ENCODE measurements at regions not wholly inside any gene's neighbourhood (a gene's known extent, or its start where the extent isn't known, plus 50 kb on each side); places are given as distances from the start of the nearest gene placed in this dataset.

DNA sequence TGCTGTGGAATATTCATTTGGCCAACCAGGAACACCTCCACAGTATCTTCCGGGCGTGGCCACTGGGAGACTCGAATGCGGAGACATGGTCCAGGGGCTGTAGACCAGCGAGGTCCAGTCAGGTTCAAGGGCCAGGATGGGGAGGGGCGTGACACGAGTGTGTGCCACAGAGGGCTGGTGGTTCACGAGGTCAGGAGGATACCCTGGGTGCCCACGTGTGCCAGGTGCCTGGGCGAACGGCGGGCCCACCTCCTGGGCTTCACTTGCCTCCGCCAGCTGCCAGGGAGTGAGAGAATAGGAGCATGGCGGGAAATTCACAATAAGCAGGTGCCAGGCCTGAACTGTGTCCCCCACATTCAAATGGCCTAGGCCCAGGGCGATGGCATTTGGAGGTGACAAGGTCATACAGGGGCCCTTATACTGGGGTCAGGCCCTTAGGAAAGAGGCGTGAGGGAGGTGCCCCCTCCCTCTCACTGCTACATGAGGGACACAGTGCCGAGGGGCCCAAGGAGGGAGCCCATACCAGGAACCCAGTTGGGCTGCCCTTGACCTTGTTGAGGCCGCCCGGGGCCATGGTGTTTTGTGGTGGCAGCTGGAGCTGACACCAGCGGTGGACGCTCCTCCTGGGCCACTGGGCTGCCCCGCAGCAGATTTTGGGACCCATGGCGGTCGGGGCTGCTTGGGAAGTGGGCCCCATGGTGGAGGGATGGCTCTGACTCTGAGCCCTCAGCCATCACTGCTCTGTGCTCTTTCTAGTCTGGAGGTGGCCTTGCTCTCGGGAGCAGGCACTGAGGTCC lies 1268.9 kb downstream of the BRD1 start:
- no peak for DNase-seq (ENCODE audit: low spot score in 2 of 2)
- Histone ChIP-seq H3K9me3 (no peaks in the 10 kb centered on the region), H3K4me1 (peaks cover 0 to 10% (median 0%) of the 10 kb centered on the region in 4 donors), H3K4me3 (no peak overlapping the region), H3K27ac (peak overlapping the region in 1 of 4 donors; percentile 54), H3K36me3 (no peaks in the 10 kb centered on the region), H3K27me3 (no peaks in the 10 kb centered on the region)
- TF ChIP-seq POLR2A (IDR thresholded peaks at IDR 0.05) (no peak), EP300 (IDR thresholded peaks at IDR 0.05) (no peak)
- TF ChIP-seq, protein P1, sequence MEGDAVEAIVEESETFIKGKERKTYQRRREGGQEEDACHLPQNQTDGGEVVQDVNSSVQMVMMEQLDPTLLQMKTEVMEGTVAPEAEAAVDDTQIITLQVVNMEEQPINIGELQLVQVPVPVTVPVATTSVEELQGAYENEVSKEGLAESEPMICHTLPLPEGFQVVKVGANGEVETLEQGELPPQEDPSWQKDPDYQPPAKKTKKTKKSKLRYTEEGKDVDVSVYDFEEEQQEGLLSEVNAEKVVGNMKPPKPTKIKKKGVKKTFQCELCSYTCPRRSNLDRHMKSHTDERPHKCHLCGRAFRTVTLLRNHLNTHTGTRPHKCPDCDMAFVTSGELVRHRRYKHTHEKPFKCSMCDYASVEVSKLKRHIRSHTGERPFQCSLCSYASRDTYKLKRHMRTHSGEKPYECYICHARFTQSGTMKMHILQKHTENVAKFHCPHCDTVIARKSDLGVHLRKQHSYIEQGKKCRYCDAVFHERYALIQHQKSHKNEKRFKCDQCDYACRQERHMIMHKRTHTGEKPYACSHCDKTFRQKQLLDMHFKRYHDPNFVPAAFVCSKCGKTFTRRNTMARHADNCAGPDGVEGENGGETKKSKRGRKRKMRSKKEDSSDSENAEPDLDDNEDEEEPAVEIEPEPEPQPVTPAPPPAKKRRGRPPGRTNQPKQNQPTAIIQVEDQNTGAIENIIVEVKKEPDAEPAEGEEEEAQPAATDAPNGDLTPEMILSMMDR (IDR thresholded peaks at IDR 0.05), result no peak
- 93 to 95% methylated on average over 18 to 24 of the region's 25 CpGs for WGBS, 2 donors

DNA sequence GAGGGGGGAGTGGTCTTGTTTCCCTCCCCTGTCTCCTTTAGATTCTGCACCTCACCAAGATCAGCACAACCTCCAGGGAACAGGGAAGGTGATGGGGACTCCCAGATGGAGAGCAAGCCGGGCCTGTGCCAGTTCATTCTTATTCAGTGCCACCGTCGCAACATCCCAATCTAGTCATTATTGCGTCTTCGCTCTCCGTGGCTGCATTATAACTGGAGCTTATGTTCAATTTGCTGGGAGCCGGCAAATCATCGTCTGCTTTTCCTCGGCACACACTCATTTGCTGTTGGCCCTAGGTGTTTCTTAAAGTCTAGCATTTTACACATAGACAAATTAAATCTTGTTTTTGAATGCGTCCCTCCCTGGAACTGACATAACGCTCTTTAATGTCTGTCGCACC lies 1269.7 kb downstream of the BRD1 start:
- Histone ChIP-seq H3K27ac (no peak overlapping the region), H3K36me3 (no peaks in the 10 kb centered on the region), H3K9me3 (no peaks in the 10 kb centered on the region), H3K27me3 (no peaks in the 10 kb centered on the region), H3K4me3 (no peak overlapping the region), H3K4me1 (peaks cover 0 to 10% (median 0%) of the 10 kb centered on the region in 4 donors)
- WGBS, 2 donors, result 96 to 98% methylated on average over 12 of the region's 12 CpGs
- DNase-seq (ENCODE audit: low spot score in 2 of 2), result no peak
- TF ChIP-seq EP300 (IDR thresholded peaks at IDR 0.05) (no peak), POLR2A (IDR thresholded peaks at IDR 0.05) (no peak)
- TF ChIP-seq, protein P1 (IDR thresholded peaks at IDR 0.05), result no peak

DNA sequence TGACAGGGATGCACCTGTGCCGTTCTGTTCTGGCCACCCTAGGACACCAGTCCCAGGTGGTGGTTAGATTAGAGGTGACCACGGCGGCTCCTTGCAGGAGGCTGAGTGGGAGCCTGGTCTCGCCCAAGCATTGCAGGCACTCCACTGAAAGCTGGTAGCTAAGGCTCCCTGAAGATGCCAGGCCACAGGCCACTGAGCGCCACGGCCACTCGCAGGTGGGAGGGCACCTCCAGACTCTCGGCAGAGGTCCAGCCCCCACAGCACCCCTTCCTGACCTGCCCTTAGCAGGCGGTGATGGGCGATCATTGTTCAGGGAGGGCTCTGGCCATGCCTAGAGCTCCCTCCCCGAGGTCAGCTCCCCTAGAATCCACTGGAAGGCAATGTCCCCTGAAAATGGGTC lies 1270.2 kb downstream of the BRD1 start:
- Histone ChIP-seq H3K27me3 (no peaks in the 10 kb centered on the region), H3K36me3 (no peaks in the 10 kb centered on the region), H3K9me3 (no peaks in the 10 kb centered on the region), H3K4me1 (peaks cover 0 to 10% (median 0%) of the 10 kb centered on the region in 4 donors), H3K27ac (no peak overlapping the region), H3K4me3 (no peak overlapping the region)
- TF ChIP-seq EP300 (IDR thresholded peaks at IDR 0.05), result no peak
- TF ChIP-seq POLR2A (IDR thresholded peaks at IDR 0.05), result no peak
- TF ChIP-seq, protein P1 (IDR thresholded peaks at IDR 0.05), result no peak
- 92% methylated on average over 11 of the region's 11 CpGs; no CpG with 5 or more reads in 1 of the 2 donors for WGBS, 2 donors
- no peak for DNase-seq (ENCODE audit: low spot score in 2 of 2)

DNA sequence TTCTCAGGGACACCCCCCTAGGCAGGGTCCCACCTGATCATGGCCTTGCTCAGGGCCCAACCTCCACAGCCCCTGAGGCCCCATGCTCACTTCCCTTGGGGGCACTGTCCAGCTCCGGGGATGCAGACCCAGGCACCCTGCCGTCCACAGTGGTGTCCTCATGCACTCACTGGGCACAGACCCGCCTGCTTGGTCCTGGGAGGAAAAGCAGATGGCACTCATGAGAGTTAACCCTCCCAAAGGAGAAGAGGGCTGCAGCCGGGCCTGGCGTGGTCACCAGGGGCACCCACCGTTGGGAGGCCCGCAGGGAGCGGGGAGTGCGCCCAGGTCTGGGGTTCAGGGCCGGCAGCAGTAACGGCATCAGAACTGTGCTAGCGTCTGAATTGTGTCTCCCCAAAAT lies 1270.9 kb downstream of the BRD1 start:
- DNase-seq (ENCODE audit: low spot score in 2 of 2), result no peak
- no peaks in the 10 kb centered on the region for H3K27me3 ChIP-seq
- no peaks in the 10 kb centered on the region for H3K36me3 ChIP-seq
- no peaks in the 10 kb centered on the region for H3K9me3 ChIP-seq
- H3K27ac ChIP-seq, result no peak overlapping the region
- no peak overlapping the region for H3K4me3 ChIP-seq
- peaks cover 0 to 7% (median 0%) of the 10 kb centered on the region in 4 donors for H3K4me1 ChIP-seq
- TF ChIP-seq, protein P1 (IDR thresholded peaks at IDR 0.05), result no peak
- TF ChIP-seq POLR2A (IDR thresholded peaks at IDR 0.05), result no peak
- WGBS, 2 donors, result 88% methylated on average over 8 to 11 of the region's 12 CpGs

DNA sequence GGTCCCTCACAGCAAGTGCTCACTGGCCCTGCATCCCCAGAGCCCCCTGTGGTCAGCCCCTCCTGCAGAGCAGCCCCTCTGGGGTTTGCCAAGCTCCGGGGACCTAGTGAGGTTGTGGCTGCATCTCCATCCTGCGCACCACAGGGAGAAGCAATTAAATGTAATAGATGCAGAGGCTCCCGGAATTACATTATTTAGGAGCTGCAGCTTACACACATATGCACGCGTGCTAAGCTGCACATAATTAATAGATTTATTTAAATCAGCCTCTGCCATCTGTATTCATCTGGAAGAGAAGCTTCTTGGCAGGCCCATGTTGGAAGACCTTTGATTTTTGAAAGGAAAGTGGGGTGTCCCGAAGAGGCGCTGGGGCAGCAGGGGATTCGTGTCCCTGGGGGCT lies 1271.5 kb downstream of the BRD1 start:
- H3K9me3 ChIP-seq, result no peaks in the 10 kb centered on the region
- H3K27ac ChIP-seq, result no peak overlapping the region
- 94% methylated on average over 8 of the region's 8 CpGs for whole genome bisulfite sequencing, 2 donors
- H3K36me3 ChIP-seq, result no peaks in the 10 kb centered on the region
- DNase-seq (ENCODE audit: low spot score in 2 of 2), result no peak
- peaks cover 0 to 3% (median 0%) of the 10 kb centered on the region in 4 donors for H3K4me1 ChIP-seq
- TF ChIP-seq, protein P1 (IDR thresholded peaks at IDR 0.05), result no peak
- no peak for TF ChIP-seq EP300 (IDR thresholded peaks at IDR 0.05)
- no peak for TF ChIP-seq POLR2A (IDR thresholded peaks at IDR 0.05)
- H3K27me3 ChIP-seq, result no peaks in the 10 kb centered on the region
- no peak overlapping the region for H3K4me3 ChIP-seq

All from tibial nerve (tissue), 4 donors.